ENCODE measurements at regions not wholly inside any gene's neighbourhood (a gene's known extent, or its start where the extent isn't known, plus 50 kb on each side); places are given as distances from the start of the nearest gene placed in this dataset.

GRCh38 chr22:47659467-47660223 is 897.2 kb downstream of the TBC1D22A start:
- DNase-seq, result no peak

GRCh38 chr22:47658182-47658581 is 895.7 kb downstream of the TBC1D22A start:
- no peak for DNase-seq

- no peak for DNase-seq
Observed at GRCh38 chr22:47657224-47657623, 894.8 kb downstream of the TBC1D22A start.

DNA sequence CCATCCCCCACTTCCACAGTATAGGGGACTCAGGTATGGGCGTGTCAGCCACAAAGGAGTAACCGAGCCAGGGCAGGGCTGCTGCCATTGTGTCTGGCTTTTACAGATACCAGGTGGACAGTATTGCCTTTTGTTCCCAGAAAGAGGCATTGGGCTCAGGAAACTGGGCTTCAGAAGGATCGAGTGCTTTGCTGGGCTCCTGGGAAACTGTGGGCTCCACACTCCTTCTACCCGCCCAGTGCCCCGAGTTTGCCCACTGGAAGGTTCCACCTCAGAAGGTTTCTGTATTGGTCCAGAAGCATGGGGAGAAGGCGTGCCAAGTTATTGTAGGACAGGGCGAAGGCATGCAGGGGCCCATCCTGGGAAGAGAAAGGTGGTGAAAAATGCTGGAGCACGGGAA is 894.4 kb downstream of the TBC1D22A start:
- no peak for DNase-seq

GRCh38 chr22:47655930-47656329 is 893.5 kb downstream of the TBC1D22A start:
- DNase-seq, result no peak

DNA sequence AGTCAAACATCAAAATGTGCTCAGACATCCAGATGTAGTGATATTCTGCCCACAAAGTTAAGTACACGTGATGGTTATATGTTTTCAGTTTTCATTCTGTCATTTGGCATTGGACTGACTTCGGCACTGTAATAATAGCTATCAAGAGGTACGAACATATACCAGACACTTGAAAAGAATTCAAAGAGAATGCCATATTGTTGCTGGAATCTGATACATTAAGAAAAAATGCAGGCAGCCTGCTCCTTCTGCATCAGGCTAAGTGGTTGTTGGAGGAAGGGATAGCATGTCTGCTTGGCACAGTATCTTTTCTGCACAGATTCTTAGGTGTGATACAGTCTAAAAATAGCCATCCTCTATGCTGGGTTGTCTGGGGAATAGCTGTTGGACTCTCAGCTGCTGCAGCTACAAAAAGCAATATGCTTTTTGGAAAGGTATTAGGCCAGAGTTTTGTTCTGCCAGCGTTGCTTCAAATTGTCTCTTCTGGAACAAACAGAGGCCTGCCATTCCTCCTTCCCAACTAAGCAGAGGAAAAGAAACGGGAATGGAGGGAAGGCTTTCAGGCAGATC is 892.6 kb downstream of the TBC1D22A start:
- DNase-seq, result no peak

DNA sequence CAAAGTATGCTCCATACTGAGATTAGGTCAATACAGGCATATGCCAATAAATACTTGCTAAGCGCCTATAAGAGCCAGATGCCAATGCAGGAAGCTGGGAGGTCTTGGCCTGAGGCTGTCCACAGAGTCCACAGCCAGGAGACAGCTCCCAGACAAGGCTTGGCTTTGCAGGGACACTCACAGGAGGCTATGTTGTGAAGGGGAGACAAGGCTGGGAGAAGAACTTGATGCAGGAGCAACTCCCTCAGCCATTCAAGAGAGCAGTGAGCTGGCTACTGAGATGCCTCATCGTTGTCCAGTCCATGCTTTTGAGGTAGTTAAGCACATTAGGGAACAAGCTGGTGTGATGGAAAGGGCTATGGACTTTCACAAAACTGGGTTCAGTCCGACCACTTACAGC is 891.5 kb downstream of the TBC1D22A start:
- DNase-seq, result no peak

GRCh38 chr22:47651216-47651987 is 889.0 kb downstream of the TBC1D22A start:
- no peak for DNase-seq

- no peak for DNase-seq
Observed at GRCh38 chr22:47647720-47648119, 885.3 kb downstream of the TBC1D22A start.

GRCh38 chr22:47647181-47647580 is 884.7 kb downstream of the TBC1D22A start:
- no peak for DNase-seq

DNA sequence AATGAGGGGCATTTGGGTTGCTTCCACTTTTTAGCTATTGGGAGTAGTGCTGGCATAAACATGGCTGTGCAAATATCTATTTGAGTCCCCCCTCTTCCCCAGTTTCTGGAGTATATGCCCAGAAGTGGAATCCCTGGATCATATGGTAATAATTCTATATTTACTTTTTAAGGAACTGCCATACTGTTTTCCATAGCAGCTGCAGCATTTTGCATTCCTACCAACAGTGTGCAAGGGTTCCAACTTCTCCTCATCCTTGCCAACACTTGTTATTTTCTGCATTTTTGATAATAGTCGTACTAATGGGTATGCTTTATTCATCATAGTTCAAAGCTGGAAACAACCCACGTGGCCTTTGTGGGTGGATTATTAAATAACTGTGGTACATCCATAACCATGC is 883.5 kb downstream of the TBC1D22A start:
- no peak for DNase-seq

DNA sequence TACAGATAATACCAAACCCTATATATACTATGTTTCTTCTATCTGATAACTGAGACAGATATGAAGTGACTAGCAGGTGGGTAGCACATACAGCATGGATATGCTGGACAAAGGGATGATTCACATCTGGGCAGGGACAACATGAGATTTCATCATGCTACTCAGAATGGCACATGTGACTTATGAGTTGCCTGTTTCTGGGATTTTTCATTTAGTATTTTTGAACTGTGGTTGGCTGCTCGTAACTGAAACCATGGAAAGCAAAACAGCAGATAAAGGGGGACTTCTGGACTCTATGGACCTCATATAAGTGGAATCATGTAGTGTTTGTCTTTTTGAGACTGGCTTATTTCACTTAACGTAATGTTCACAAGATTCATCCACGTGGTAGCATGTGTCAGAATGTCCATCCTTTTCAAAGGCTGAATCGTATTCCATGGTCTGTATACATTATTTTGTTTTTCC is 883.0 kb downstream of the TBC1D22A start:
- DNase-seq, result no peak

DNA sequence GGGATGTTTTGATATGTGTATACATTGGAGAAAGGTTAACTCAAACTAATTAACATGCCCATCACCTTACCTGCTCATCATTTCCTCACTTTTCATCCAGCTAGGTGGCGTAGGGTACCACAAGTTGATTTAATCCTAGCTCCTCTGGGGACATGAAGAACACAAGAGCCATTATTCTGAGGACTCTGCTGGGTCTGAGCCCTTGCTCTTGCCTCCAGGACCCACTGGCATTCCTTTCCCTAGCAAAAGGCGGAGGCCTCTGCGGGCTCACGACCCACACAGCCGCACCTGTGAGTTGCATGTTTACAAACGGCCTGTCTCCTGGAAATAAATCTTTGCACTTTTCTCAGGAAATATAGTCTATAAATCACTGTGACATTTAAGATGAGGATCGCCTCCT is 871.9 kb downstream of the TBC1D22A start:
- DNase-seq, result no peak

GRCh38 chr22:47633111-47633510 is 870.7 kb downstream of the TBC1D22A start:
- DNase-seq, result no peak

DNA sequence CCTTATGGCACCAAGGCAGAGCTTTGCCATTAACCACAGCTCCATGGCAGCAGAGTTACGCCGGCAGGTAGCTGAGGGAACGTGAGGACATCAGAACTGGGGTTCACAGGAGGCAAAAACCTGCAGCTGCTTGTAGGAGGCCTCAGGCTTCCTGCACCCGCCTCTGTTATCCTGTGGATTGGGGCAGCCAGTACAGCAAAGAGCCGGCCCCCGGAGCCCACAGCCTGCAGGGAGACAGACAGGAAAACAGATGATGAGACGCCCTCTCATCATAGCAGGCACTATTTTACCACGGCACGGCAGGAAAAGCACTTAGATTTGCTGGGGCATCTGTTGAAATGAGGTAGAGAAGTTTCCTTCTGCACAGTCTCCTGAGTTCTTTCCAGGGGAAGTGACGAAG is 870.3 kb downstream of the TBC1D22A start:
- DNase-seq, result no peak

GRCh38 chr22:47631571-47632102 is 869.2 kb downstream of the TBC1D22A start:
- DNase-seq, result no peak

- DNase-seq, result no peak
Observed at GRCh38 chr22:47630741-47631534, 868.5 kb downstream of the TBC1D22A start.

DNA sequence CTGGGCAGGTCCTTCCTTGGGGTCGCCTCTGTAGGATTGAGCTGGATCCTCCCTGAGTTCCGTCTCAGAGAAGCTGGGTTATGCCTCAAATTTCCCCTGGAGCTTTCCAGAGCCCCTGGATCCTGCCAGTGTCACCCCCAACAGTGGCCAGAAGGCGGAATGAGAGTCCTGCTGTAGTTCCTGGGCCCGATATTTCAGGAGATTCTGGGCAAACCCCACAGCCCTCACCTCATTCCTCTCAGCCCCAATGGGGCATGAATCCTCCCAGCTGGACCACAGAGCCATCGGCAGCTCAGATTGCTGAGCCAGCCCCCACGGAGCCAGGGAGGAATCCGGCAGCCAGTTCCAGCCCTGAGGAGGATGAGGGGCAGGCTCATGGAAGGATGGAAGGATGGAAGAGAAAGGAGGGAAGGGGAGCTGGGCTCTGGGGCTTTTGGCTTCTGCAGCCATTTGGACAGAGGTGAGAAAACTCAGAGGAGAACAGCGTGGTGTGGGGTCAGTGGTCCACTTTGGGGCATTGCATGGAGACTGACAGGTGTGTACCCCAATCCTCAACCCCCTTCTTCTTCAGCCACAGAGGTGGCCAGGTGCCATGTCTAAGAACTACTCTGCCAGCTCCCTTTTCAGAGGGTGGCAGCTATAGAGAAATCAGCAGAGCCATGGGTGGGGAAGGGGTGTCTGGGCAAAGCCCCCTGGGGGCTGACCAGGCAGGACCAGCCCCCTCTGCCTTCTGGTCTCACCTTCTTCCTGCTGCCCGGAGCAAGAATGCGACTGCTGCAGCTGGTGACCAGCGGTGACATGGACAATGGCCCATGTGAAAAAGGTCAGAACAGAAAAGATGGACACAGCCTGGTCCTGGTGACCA is 867.6 kb downstream of the TBC1D22A start:
- no peak for DNase-seq

DNA sequence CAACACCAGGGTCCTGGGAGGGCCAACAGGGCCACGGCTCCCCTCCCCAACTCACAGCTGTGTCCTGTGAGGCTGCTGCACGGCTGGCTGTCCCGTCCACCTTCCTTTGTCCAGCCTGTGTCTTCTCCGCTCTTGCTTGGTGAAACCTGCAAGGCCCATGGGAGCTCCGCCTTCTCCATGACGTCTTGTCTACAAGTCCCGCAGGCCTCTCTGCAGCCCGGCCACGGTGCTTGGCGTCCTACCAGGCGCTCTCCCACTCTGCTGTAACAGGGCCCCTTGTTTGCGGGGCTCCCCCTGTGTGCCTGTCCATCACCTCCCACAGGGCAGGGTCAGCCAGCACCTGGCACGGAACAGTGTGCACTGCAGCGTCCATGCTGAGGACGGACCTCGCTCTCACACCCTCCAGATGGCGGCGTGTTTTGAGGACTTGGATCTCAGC is 866.8 kb downstream of the TBC1D22A start:
- no peak for DNase-seq

DNA sequence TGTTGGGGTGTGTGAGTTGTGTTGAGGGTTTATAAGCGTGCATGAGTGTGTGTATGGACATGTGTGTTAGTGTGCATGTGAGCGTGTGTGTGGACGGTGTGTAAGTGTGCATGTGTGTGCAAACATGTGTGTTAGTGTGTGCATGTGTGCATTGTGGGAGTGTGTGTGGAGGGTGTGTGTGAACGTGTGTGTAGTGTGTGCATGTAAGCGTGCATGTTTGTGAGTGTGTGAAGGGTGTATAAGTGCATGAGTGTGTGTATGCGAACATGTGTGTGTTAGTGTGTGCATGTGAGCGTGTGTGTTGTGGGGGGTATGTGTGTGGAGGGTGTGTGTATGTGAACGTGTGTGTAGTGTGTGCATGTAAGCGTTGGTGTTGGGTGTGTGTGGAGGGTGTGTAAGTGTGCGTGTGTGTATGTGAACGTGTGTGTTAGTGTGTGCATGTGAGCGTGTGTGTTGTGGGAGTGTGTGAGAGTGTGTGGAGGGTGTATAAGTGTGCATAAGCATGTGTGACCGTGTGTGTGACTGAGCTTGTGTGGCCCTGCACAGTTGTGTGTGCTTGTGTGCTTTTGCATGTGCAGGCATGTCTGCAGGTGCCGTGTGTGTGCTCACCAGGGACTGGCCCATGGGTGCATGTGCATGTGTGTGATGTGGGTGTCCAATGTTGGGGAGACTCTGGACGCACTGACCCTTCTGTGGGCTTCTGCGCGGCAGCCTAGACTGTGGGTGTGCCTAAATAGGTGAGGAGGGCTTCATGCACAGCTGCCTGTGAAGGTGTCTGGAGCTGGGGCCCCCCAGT is 866.2 kb downstream of the TBC1D22A start:
- DNase-seq, result no peak
